Lung (tissue), 11 donors: ENCODE measurements at regions not wholly inside any gene's neighbourhood (a gene's known extent, or its start where the extent isn't known, plus 50 kb on each side); places are given as distances from the start of the nearest gene placed in this dataset.

Experiments
- ATAC-seq: fragments of 200-7000 bp; cut with Tn5 transposase; one replicate; pipeline ENCODE4 v1.9.1; 2020; ENCODE audit warnings: moderate number of reproducible peaks; ENCODE audit not compliant: insufficient read depth, low FRiP score
- DNase-seq, 3 donors: peaks; one replicate each; pipeline ENCODE4 v3.0.0-alpha.2; 2013 to 2017
- H3K27ac ChIP-seq, 2 donors: one replicate each; pipeline ENCODE4 v1.5.1; 2013; ENCODE audit warnings: mild to moderate bottlenecking in 2 of 2, moderate library complexity in 2 of 2, control low read depth in 1 of 2, inconsistent platforms in 1 of 2, low read depth in 1 of 2, low read length in 1 of 2
- H3K27me3 ChIP-seq, 3 donors: one replicate each; pipeline ENCODE4 v1.5.1; 2013; ENCODE audit warnings: low read length in 2 of 3; ENCODE audit not compliant: control insufficient read depth in 3 of 3, insufficient read depth in 3 of 3
- H3K36me3 ChIP-seq, 4 donors: one replicate each; pipeline ENCODE4 v1.5.1; 2013; ENCODE audit warnings: low read length in 4 of 4, mild to moderate bottlenecking in 1 of 4, moderate library complexity in 1 of 4; ENCODE audit not compliant: control insufficient read depth in 4 of 4, insufficient read depth in 4 of 4
- H3K4me1 ChIP-seq, 5 donors: one replicate each; pipeline ENCODE4 v1.5.1; 2013; ENCODE audit warnings: low read length in 5 of 5, mild to moderate bottlenecking in 2 of 5, moderate library complexity in 1 of 5; ENCODE audit not compliant: control insufficient read depth in 5 of 5, insufficient read depth in 5 of 5
- H3K4me3 ChIP-seq: one replicate; pipeline ENCODE4 v1.5.1; 2013; ENCODE audit warnings: mild to moderate bottlenecking, control low read depth, moderate library complexity
- H3K9ac ChIP-seq, 2 donors: one replicate each; pipeline ENCODE4 v1.5.1; 2013; ENCODE audit warnings: low read length in 2 of 2, control low read depth in 1 of 2; ENCODE audit not compliant: insufficient read depth in 1 of 2
- H3K9me3 ChIP-seq, 4 donors: one replicate each; pipeline ENCODE4 v1.5.1; 2013; ENCODE audit warnings: low read length in 3 of 4, mild to moderate bottlenecking in 1 of 4, moderate library complexity in 1 of 4; ENCODE audit not compliant: control insufficient read depth in 4 of 4, insufficient read depth in 3 of 4
- CTCF ChIP-seq: IDR thresholded peaks from 2 replicates; pipeline ENCODE4 v1.5.1; 2012; ENCODE audit warnings: mild to moderate bottlenecking; ENCODE audit errors: control extremely low read depth, extremely low read depth
- WGBS, 2 donors: extraction: QIAGEN DNeasy Blood & Tissue Kit; methylation state at CpG; one replicate each; pipeline ENCODE4 v1.1.7; 2013; 5-methylcytosine and 5-hydroxymethylcytosine counted together
- donor health status: control.
- donor health status: control.
- donor health status: Bipolar disorder and iron deficiency.
- donor health status: healthy.
- donor health status: DM: yes; HTN: yes; CAD: no.

- ATAC-seq (peak; percentile 36), DNase-seq (peak; percentile 59 to 74 (median 59))
- Histone ChIP-seq H3K4me3 (no peak overlapping the region), H3K27ac (no peak overlapping the region), H3K36me3 (no peaks in the 10 kb centered on the region), H3K4me1 (peaks cover 0 to 4% (median 0%) of the 10 kb centered on the region in 5 donors), H3K9me3 (no peaks in the 10 kb centered on the region), H3K27me3 (no peaks in the 10 kb centered on the region), H3K9ac (no peak overlapping the region)
- peak; percentile 33 for TF ChIP-seq CTCF
- WGBS, 2 donors = 10 to 22% methylated on average over 3 of the region's 3 CpGs
Measured at GRCh38 chr20:39264506-39265172, 302.5 kb downstream of the DHX35 start.

GRCh38 chr20:39263076-39263475 is 300.9 kb downstream of the DHX35 start:
- Histone ChIP-seq H3K9ac (no peak overlapping the region), H3K36me3 (no peaks in the 10 kb centered on the region), H3K27ac (no peak overlapping the region), H3K4me1 (peaks cover 0 to 4% (median 0%) of the 10 kb centered on the region in 5 donors), H3K9me3 (no peaks in the 10 kb centered on the region), H3K4me3 (no peak overlapping the region), H3K27me3 (no peaks in the 10 kb centered on the region)
- no peak for TF ChIP-seq CTCF
- peak in 1 of 3 donors; percentile 4 for DNase-seq
- no peak for ATAC-seq

- peaks cover 0 to 3% (median 0%) of the 10 kb centered on the region in 5 donors for H3K4me1 ChIP-seq
- DNase-seq = no peak
- H3K4me3 ChIP-seq = no peak overlapping the region
- no peaks in the 10 kb centered on the region for H3K27me3 ChIP-seq
- no peak for ATAC-seq
- 91 to 96% methylated on average over 2 of the region's 2 CpGs for WGBS, 2 donors
- TF ChIP-seq CTCF = no peak
- H3K9me3 ChIP-seq = no peaks in the 10 kb centered on the region
- no peak overlapping the region for H3K9ac ChIP-seq
- no peak overlapping the region for H3K27ac ChIP-seq
- H3K36me3 ChIP-seq = no peaks in the 10 kb centered on the region
Measured at GRCh38 chr20:39259808-39260207, 297.7 kb downstream of the DHX35 start.
